NCI-H1436 (cell line): ENCODE measurements at regions not wholly inside any gene's neighbourhood (a gene's known extent, or its start where the extent isn't known, plus 50 kb on each side); places are given as distances from the start of the nearest gene placed in this dataset.

Experiments used
- DNase-seq: peaks from one replicate; lab custom pipeline; 2025; lab: John Stamatoyannopoulos, UW

GRCh38 chr12:30507576-30507975 lies 188.1 kb downstream of the IPO8 start:
- no peak for DNase-seq

- no peak for DNase-seq
Observed at GRCh38 chr12:30506411-30506810, 189.3 kb downstream of the IPO8 start.

- no peak for DNase-seq
Observed at GRCh38 chr12:30501718-30502117, 194.0 kb downstream of the IPO8 start.

GRCh38 chr12:30500532-30500931 lies 195.1 kb downstream of the IPO8 start:
- DNase-seq, result no peak

- no peak for DNase-seq
Observed at GRCh38 chr12:30485230-30485890, 210.3 kb downstream of the IPO8 start.

- DNase-seq, result no peak
Observed at GRCh38 chr12:30484658-30485057, 211.0 kb downstream of the IPO8 start.

- DNase-seq, result no peak
Observed at GRCh38 chr12:30482650-30483049, 213.0 kb downstream of the IPO8 start.

- no peak for DNase-seq
Observed at GRCh38 chr12:30473274-30473673, 222.4 kb downstream of the IPO8 start.

- DNase-seq, result no peak
Observed at GRCh38 chr12:30466093-30466585, 229.5 kb downstream of the IPO8 start.

GRCh38 chr12:30463636-30464035 lies 232.0 kb downstream of the IPO8 start:
- no peak for DNase-seq

- DNase-seq, result no peak
Observed at GRCh38 chr12:30462249-30462648, 233.4 kb downstream of the IPO8 start.

GRCh38 chr12:30461026-30461615 lies 234.5 kb downstream of the IPO8 start:
- no peak for DNase-seq

GRCh38 chr12:30458453-30458852 lies 237.2 kb downstream of the IPO8 start:
- no peak for DNase-seq

- DNase-seq, result no peak
Observed at GRCh38 chr12:30457621-30458289, 237.9 kb downstream of the IPO8 start.

- no peak for DNase-seq
Observed at GRCh38 chr12:30450872-30451271, 244.8 kb downstream of the IPO8 start.

- DNase-seq, result no peak
Observed at GRCh38 chr12:30450226-30450625, 245.4 kb downstream of the IPO8 start.

GRCh38 chr12:30448038-30448437 lies 247.6 kb downstream of the IPO8 start:
- no peak for DNase-seq

GRCh38 chr12:30447061-30447750 lies 248.5 kb downstream of the IPO8 start:
- DNase-seq, result no peak

- no peak for DNase-seq
Observed at GRCh38 chr12:30442461-30442860, 253.2 kb downstream of the IPO8 start.

- DNase-seq, result no peak
Observed at GRCh38 chr12:30440826-30441602, 254.7 kb downstream of the IPO8 start.

GRCh38 chr12:30439201-30439600 lies 256.5 kb downstream of the IPO8 start:
- DNase-seq, result no peak

GRCh38 chr12:30438601-30439041 lies 257.0 kb downstream of the IPO8 start:
- no peak for DNase-seq
